H9 (cell line): ENCODE measurements at regions not wholly inside any gene's neighbourhood (a gene's known extent, or its start where the extent isn't known, plus 50 kb on each side); places are given as distances from the start of the nearest gene placed in this dataset.

Experiments used
- DNase-seq: peaks from one replicate; pipeline ENCODE4 v3.0.0-alpha.2; 2017
- H2AFZ ChIP-seq: one replicate; pipeline ENCODE4 v1.6.1; 2013; ENCODE audit warnings: mild to moderate bottlenecking, low read length, control low read depth, moderate library complexity
- H2AK5ac ChIP-seq: 2 replicates; pipeline ENCODE4 v1.6.1; 2013; ENCODE audit warnings: low read length, control low read depth, mixed read lengths; ENCODE audit not compliant: insufficient read length
- H2BK120ac ChIP-seq: one replicate; pipeline ENCODE4 v1.6.1; 2013; ENCODE audit warnings: low read depth, mild to moderate bottlenecking, low read length, control low read depth, inconsistent platforms; ENCODE audit not compliant: poor library complexity, severe bottlenecking
- H2BK12ac ChIP-seq: 2 replicates; pipeline ENCODE4 v1.6.1; 2013; ENCODE audit warnings: low read length, control low read depth, mixed read lengths, low read depth; ENCODE audit not compliant: insufficient read length
- H2BK15ac ChIP-seq: 2 replicates; pipeline ENCODE4 v1.6.1; 2013; ENCODE audit warnings: low read depth, low read length, control low read depth
- H2BK20ac ChIP-seq: one replicate; pipeline ENCODE4 v1.6.1; 2013; ENCODE audit warnings: low read depth, mild to moderate bottlenecking, low read length, control low read depth, inconsistent platforms; ENCODE audit not compliant: poor library complexity, severe bottlenecking
- H2BK5ac ChIP-seq: 2 replicates; pipeline ENCODE4 v1.6.1; 2013; ENCODE audit warnings: low read length, control low read depth, mixed read lengths; ENCODE audit not compliant: insufficient read length
- H3K14ac ChIP-seq: 2 replicates; pipeline ENCODE4 v1.6.1; 2013; ENCODE audit warnings: low read length, control low read depth; ENCODE audit not compliant: insufficient read depth
- H3K18ac ChIP-seq: 2 replicates; pipeline ENCODE4 v1.6.1; 2013; ENCODE audit warnings: low read depth, mild to moderate bottlenecking, mixed read lengths, low read length, control low read depth; ENCODE audit not compliant: insufficient read length
- H3K23ac ChIP-seq: 2 replicates; pipeline ENCODE4 v1.6.1; 2013; ENCODE audit warnings: low read length, control low read depth, mixed read lengths, low read depth; ENCODE audit not compliant: insufficient read length
- H3K23me2 ChIP-seq: 2 replicates; pipeline ENCODE4 v1.6.1; 2013; ENCODE audit warnings: low read depth, mild to moderate bottlenecking, mixed read lengths, low read length, control low read depth; ENCODE audit not compliant: insufficient read length, poor library complexity, severe bottlenecking
- H3K27ac ChIP-seq: 2 replicates; pipeline ENCODE4 v1.5.1; 2013; ENCODE audit warnings: low read length, control low read depth, mixed read lengths, low read depth; ENCODE audit not compliant: insufficient read length
- H3K27me3 ChIP-seq: 2 replicates; pipeline ENCODE4 v1.6.1; 2013; ENCODE audit warnings: low read length, control low read depth, inconsistent platforms; ENCODE audit not compliant: insufficient read depth
- H3K4ac ChIP-seq: 2 replicates; pipeline ENCODE4 v1.6.1; 2013; ENCODE audit warnings: low read depth, mild to moderate bottlenecking, control low read depth, inconsistent platforms, low read length, moderate library complexity
- H3K4me1 ChIP-seq: 2 replicates; pipeline ENCODE4 v1.6.1; 2013; ENCODE audit warnings: low read length, control low read depth, inconsistent platforms; ENCODE audit not compliant: insufficient read depth
- H3K4me2 ChIP-seq: 2 replicates; pipeline ENCODE4 v1.6.1; 2013; ENCODE audit warnings: low read length, control low read depth, mixed read lengths; ENCODE audit not compliant: insufficient read length, insufficient read depth
- H3K56ac ChIP-seq: 2 replicates; pipeline ENCODE4 v1.6.1; 2013; ENCODE audit warnings: low read depth, mild to moderate bottlenecking, mixed read lengths, low read length, control low read depth; ENCODE audit not compliant: insufficient read length
- H3K79me1 ChIP-seq: 2 replicates; pipeline ENCODE4 v1.6.1; 2013; ENCODE audit warnings: low read depth, mild to moderate bottlenecking, moderate library complexity, low read length, control low read depth, inconsistent platforms; ENCODE audit not compliant: insufficient read depth, poor library complexity, severe bottlenecking
- H3K79me2 ChIP-seq: 2 replicates; pipeline ENCODE4 v1.6.1; 2013; ENCODE audit warnings: low read length, control low read depth, inconsistent platforms; ENCODE audit not compliant: insufficient read depth
- H3K9ac ChIP-seq: 2 replicates; pipeline ENCODE4 v1.6.1; 2013; ENCODE audit warnings: low read length, control low read depth, mixed read lengths; ENCODE audit not compliant: insufficient read length; ENCODE audit errors: extremely low read depth
- H3K9me3 ChIP-seq: one replicate; pipeline ENCODE4 v1.6.1; 2013; ENCODE audit warnings: low read depth, low read length, inconsistent platforms; ENCODE audit not compliant: control insufficient read depth
- H3T11ph ChIP-seq: one replicate; pipeline ENCODE4 v1.6.1; 2013; ENCODE audit warnings: mild to moderate bottlenecking, low read length, control low read depth, inconsistent platforms
- H4K20me1 ChIP-seq: one replicate; pipeline ENCODE4 v1.6.1; 2013; ENCODE audit not compliant: control insufficient read depth, insufficient read length, insufficient read depth
- H4K5ac ChIP-seq: 2 replicates; pipeline ENCODE4 v1.6.1; 2013; ENCODE audit warnings: low read depth, mild to moderate bottlenecking, mixed read lengths, low read length, control low read depth; ENCODE audit not compliant: insufficient read length
- H4K8ac ChIP-seq: replicated peaks from 2 replicates; pipeline ENCODE4 v1.6.1; 2013; ENCODE audit warnings: low read length, control low read depth, mixed read lengths, low read depth; ENCODE audit not compliant: insufficient read length
- H4K91ac ChIP-seq: 2 replicates; pipeline ENCODE4 v1.6.1; 2013; ENCODE audit warnings: low read depth, mild to moderate bottlenecking, moderate library complexity, mixed read lengths, low read length, control low read depth; ENCODE audit not compliant: insufficient read length
- H3K27ac Mint-ChIP-seq, 3 experiments: 2 replicates in 2 of 3; 3 replicates in 1 of 3; pipeline ENCODE4 v1.8.0; 2020 to 2021; ENCODE audit warnings: mixed read lengths in 3 of 3, mild to moderate bottlenecking in 1 of 3, moderate library complexity in 1 of 3
- H3K27me3 Mint-ChIP-seq: 2 replicates; pipeline ENCODE4 v1.8.0; 2021; ENCODE audit warnings: low read depth, mild to moderate bottlenecking, moderate library complexity, mixed read lengths
- H3K36me3 Mint-ChIP-seq, 3 experiments: 2 replicates in 2 of 3; 3 replicates in 1 of 3; pipeline ENCODE4 v1.8.0; 2020 to 2021; ENCODE audit warnings: low read depth in 3 of 3, mixed read lengths in 3 of 3; ENCODE audit not compliant: insufficient read depth in 1 of 3
- H3K4me1 Mint-ChIP-seq, 2 experiments: 2 replicates each; pipeline ENCODE4 v1.8.0; 2020; ENCODE audit warnings: mixed read lengths in 2 of 2
- H3K4me3 Mint-ChIP-seq, 2 experiments: 2 replicates in 1 of 2; 3 replicates in 1 of 2; pipeline ENCODE4 v1.8.0; 2020 to 2021; ENCODE audit warnings: mild to moderate bottlenecking in 2 of 2, mixed read lengths in 2 of 2, moderate library complexity in 1 of 2
- H3K9me3 Mint-ChIP-seq, 2 experiments: 2 replicates in 1 of 2; 3 replicates in 1 of 2; pipeline ENCODE4 v1.8.0; 2020; ENCODE audit warnings: mild to moderate bottlenecking in 2 of 2, mixed read lengths in 2 of 2, moderate library complexity in 1 of 2
- CTCF ChIP-seq: fragments of 200-600 bp; sonication (generic); conservative IDR thresholded peaks from 3 replicates; pipeline ENCODE4 v1.8.0; 2021; ENCODE audit warnings: antibody characterized with exemption, mild to moderate bottlenecking
- WGBS: extraction: QIAGEN DNeasy Blood & Tissue Kit; methylation state at CpG from one replicate; pipeline ENCODE4 v1.1.7; 2013; ENCODE audit warnings: missing lambda C conversion rate, low lambda C conversion rate, mixed read lengths; ENCODE audit not compliant: insufficient read length; ENCODE audit errors: extremely low coverage; 5-methylcytosine and 5-hydroxymethylcytosine counted together

GRCh38 chr1:208829595-208829994 is 585.4 kb upstream of the PLXNA2 start:
- H4K5ac ChIP-seq = no peak overlapping the region
- no peak overlapping the region for H2BK20ac ChIP-seq
- no peaks in the 10 kb centered on the region for H3K23me2 ChIP-seq
- no peak overlapping the region for H2BK12ac ChIP-seq
- H3K9me3 ChIP-seq = no peaks in the 10 kb centered on the region
- WGBS = no CpG with 5 or more reads among the region's 5 CpGs
- Mint-ChIP-seq H3K4me1 (peaks cover 6 to 14% of the 10 kb centered on the region in 2 experiments), H3K4me3 (no peak overlapping the region; a peak in 1 of 5 replicates), H3K27ac (no peak overlapping the region; a peak in 1 of 7 replicates), H3K27me3 (no peaks in the 10 kb centered on the region), H3K36me3 (no peaks in the 10 kb centered on the region), H3K9me3 (no peaks in the 10 kb centered on the region)
- no peak overlapping the region for H3K27ac ChIP-seq
- TF ChIP-seq CTCF = no peak
- no peak overlapping the region for H2AFZ ChIP-seq
- H3K79me1 ChIP-seq = no peaks in the 10 kb centered on the region
- no peak for DNase-seq
- no peak overlapping the region for H3K4me2 ChIP-seq
- H2BK5ac ChIP-seq = no peak overlapping the region
- no peaks in the 10 kb centered on the region for H4K20me1 ChIP-seq
- no peak overlapping the region for H2AK5ac ChIP-seq
- H2BK120ac ChIP-seq = no peak overlapping the region
- no peak overlapping the region for H3K18ac ChIP-seq
- no peaks in the 10 kb centered on the region for H3K27me3 ChIP-seq
- H3K14ac ChIP-seq = no peak overlapping the region
- H4K8ac ChIP-seq = no peak overlapping the region
- no peak overlapping the region for H4K91ac ChIP-seq
- 0 out of 2 replicates have a peak, but pooled peaks cover under 1% of the 10 kb centered on the region for H3K4me1 ChIP-seq
- no peak overlapping the region for H3T11ph ChIP-seq
- no peak overlapping the region for H3K23ac ChIP-seq
- H3K4ac ChIP-seq = no peak overlapping the region
- no peak overlapping the region for H3K9ac ChIP-seq
- H3K79me2 ChIP-seq = no peaks in the 10 kb centered on the region
- H3K56ac ChIP-seq = no peak overlapping the region
- no peak overlapping the region for H2BK15ac ChIP-seq
